Activated T-cell treated with anti-CD3 and anti-CD28 coated beads, Interleukin-2, amount 50 U/mL, for 72 hours (primary cell): ENCODE measurements at regions not wholly inside any gene's neighbourhood (a gene's known extent, or its start where the extent isn't known, plus 50 kb on each side); places are given as distances from the start of the nearest gene placed in this dataset.

Experiments used
- ATAC-seq, 2 donors: fragments of 150-1000 bp; cut with Tn5 transposase; replicated peaks in 1 of 2; 2 replicates each; pipeline ENCODE4 v1.10.0; 2021; ENCODE audit warnings: moderate library complexity in 2 of 2, mild to moderate bottlenecking in 1 of 2
- DNase-seq, 2 donors: peaks; one replicate each; pipeline ENCODE4 v3.0.0; 2021 to 2022; ENCODE audit warnings: mixed read lengths in 1 of 2
- H3K27ac Mint-ChIP-seq: one replicate; pipeline ENCODE4 v1.8.0; 2022; ENCODE audit warnings: mild to moderate bottlenecking, moderate library complexity, mixed read lengths
- H3K27me3 Mint-ChIP-seq: one replicate; pipeline ENCODE4 v1.8.0; 2022; ENCODE audit warnings: low read depth, mixed read lengths
- H3K36me3 Mint-ChIP-seq, 2 donors: one replicate each; pipeline ENCODE4 v1.8.0; 2022; ENCODE audit warnings: mixed read lengths in 2 of 2, mild to moderate bottlenecking in 1 of 2; ENCODE audit not compliant: insufficient read depth in 2 of 2
- H3K4me1 Mint-ChIP-seq: one replicate; pipeline ENCODE4 v1.8.0; 2022; ENCODE audit warnings: low read depth, mixed read lengths
- H3K4me3 Mint-ChIP-seq, 2 donors: one replicate each; pipeline ENCODE4 v1.8.0; 2022; ENCODE audit warnings: mild to moderate bottlenecking in 2 of 2, mixed read lengths in 2 of 2, moderate library complexity in 2 of 2
- H3K9me3 Mint-ChIP-seq, 2 donors: one replicate each; pipeline ENCODE4 v1.8.0; 2022; ENCODE audit warnings: mixed read lengths in 2 of 2

DNA sequence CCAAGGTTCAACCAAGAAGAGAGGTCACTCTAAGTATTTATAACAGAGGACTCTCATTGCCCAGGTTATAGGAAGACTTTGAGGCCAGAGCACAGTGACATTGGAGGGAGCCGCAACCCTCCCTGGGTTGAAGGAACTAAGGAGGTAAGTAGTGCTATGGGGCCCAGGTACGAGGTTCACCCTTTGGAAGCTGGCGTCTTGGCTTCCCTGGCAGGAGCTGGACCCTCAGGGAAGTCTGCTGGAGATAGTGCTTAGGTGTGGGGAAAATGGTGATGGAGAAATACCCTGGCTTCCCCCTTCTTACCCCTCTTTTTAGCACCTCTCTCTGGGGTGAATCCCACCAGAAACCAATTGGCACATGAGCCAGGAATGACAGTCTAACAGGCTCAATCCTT is 317.9 kb upstream of the ZNF32 start:
- Mint-ChIP-seq H3K27ac (no peak overlapping the region), H3K9me3 (no peaks in the 10 kb centered on the region), H3K27me3 (peaks cover 20% of the 10 kb centered on the region), H3K4me1 (peaks cover 6% of the 10 kb centered on the region), H3K4me3 (no peak overlapping the region), H3K36me3 (no peaks in the 10 kb centered on the region)
- ATAC-seq (no peak), DNase-seq (no peak)

DNA sequence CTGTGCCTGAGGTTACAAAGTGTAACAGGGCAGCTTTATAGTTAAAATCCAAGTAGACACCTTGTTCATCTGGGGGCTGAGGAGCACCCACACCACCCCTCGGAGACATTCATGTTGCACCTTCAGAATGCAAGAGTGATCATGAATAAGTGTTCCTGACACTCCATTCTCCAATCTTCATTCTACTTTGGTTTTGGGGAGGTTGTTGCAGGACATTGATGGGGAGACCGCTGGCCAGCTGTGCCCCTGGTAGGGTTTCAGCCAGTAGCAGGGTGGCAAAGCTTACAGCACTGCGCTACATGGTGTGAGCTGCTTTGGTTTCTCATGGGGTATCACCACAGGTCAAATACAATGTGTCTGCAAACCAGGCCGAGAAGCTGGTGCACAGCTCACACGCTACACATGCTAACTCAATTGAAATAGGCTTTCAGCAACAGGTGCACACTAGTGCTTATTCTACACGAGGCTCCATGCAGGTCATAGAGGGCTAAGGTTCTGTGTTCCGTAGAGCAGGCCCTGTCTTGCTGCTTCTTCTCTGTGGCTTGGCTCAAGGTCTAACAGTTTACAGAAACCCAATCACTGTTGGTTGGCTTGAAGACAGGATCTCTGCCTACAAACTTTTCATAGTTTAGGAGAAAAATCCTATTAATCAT is 317.4 kb upstream of the ZNF32 start:
- no peaks in the 10 kb centered on the region for H3K9me3 Mint-ChIP-seq

DNA sequence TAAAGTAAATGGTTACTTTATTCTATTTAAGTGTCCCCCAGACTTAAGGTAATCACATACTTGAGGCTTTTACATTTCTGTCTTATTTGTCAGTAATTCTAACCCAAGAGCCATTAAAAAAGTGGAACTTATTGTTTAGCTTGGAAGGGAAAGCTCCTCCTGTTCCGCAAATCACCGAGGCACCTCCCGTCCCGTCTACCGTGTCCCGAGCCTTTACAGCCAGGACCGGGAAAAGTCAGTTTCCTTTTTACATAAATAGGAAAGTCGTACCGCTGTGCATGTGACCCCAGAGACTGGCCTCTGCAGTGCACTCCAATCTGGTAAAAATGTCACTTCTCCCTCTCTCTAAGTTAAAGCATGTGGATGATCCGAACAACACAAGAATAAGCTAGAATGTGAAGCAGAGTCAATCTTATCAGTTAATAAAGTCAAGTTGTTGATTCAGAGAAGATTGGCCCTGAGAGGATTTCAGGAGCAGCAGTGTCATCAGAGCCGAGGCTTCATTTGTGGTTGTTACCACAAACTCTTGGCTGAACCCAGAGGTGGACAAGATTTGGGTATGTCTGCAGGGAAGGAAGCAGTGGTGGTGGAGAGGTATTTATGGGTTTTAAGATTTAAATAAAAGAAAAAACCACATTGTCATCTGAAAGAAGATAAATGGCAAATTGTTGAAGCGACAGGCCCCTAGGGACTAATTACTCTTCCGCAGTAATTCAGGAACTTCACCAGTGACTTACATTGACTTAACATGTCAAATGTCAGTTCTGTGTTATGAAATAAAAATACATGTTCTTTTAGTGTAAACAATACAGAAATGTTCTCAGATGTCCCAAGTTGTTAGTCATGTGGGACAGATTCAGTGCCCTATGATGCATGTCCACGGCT is 316.6 kb upstream of the ZNF32 start:
- ATAC-seq, result no peak
- H3K27me3 Mint-ChIP-seq, result peaks cover 20% of the 10 kb centered on the region
- no peaks in the 10 kb centered on the region for H3K36me3 Mint-ChIP-seq
- H3K4me1 Mint-ChIP-seq, result peaks cover 6% of the 10 kb centered on the region
- no peaks in the 10 kb centered on the region for H3K9me3 Mint-ChIP-seq
- no peak for DNase-seq
- no peak overlapping the region for H3K27ac Mint-ChIP-seq
- no peak overlapping the region for H3K4me3 Mint-ChIP-seq

More for the DNA sequence above, 317.4 kb upstream of the ZNF32 start:
- no peak for DNase-seq
- H3K4me3 Mint-ChIP-seq, result no peak overlapping the region
- ATAC-seq, result no peak
- peaks cover 20% of the 10 kb centered on the region for H3K27me3 Mint-ChIP-seq
- no peak overlapping the region for H3K27ac Mint-ChIP-seq
- peaks cover 6% of the 10 kb centered on the region for H3K4me1 Mint-ChIP-seq
- H3K36me3 Mint-ChIP-seq, result no peaks in the 10 kb centered on the region

DNA sequence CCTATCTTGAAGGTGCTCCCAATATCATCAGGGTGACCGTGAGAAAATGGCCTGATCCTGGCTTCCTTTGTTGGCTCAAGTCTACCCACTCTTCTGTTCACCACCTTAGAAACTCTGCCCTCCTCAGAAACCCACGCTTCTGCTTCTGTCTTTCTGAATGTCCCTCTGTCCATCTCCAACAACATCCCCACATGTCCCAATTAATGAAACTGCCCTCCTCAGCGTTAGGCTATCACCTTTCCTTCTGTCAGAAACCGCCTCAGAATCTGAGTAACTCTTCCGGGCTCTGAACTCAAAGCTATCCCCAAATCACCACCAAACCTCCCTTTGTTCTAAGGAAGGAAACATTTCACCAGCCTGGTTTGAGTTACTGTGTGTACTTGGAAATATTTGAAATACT is 315.8 kb upstream of the ZNF32 start:
- H3K27me3 Mint-ChIP-seq, result peaks cover 20% of the 10 kb centered on the region
- no peak overlapping the region for H3K4me3 Mint-ChIP-seq
- peaks cover 6% of the 10 kb centered on the region for H3K4me1 Mint-ChIP-seq
- ATAC-seq (no peak), DNase-seq (no peak)
- no peak overlapping the region for H3K27ac Mint-ChIP-seq
- no peaks in the 10 kb centered on the region for H3K9me3 Mint-ChIP-seq
- H3K36me3 Mint-ChIP-seq, result no peaks in the 10 kb centered on the region

DNA sequence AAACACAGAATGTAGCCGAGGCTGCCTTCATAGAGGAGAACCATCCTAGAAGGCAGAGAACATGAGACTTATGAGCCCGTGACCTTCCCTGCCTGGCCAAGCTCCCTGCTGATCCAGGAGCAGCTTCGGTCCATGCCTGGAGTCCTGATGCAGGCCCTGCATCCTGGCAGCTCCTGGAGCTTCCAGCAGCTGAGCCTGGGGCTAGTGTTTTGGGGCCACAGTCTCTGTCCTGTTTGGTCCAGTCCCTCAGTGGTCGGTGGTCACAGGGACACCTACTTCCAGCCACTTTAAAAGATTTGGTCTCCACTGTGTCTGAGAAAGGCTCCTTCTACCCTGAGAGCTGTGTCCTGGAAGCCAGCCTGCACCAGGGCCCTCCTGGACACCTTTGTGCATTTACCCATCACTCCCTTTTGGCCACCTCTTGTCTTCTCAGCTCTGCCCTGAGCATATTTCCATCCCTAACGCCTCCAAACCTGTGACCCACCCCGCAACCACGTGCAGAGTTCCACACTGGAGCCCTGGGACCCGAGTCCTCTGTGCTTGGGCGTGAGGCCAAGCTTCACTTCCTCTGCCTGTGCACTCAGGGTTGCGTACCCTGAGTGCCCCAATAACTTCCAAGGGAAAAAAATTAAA is 315.2 kb upstream of the ZNF32 start:
- no peak overlapping the region for H3K4me3 Mint-ChIP-seq
- no peaks in the 10 kb centered on the region for H3K36me3 Mint-ChIP-seq
- no peaks in the 10 kb centered on the region for H3K9me3 Mint-ChIP-seq
- peaks cover 6% of the 10 kb centered on the region for H3K4me1 Mint-ChIP-seq
- peaks cover 20% of the 10 kb centered on the region for H3K27me3 Mint-ChIP-seq
- DNase-seq, result no peak
- H3K27ac Mint-ChIP-seq, result no peak overlapping the region
- ATAC-seq, result no peak

DNA sequence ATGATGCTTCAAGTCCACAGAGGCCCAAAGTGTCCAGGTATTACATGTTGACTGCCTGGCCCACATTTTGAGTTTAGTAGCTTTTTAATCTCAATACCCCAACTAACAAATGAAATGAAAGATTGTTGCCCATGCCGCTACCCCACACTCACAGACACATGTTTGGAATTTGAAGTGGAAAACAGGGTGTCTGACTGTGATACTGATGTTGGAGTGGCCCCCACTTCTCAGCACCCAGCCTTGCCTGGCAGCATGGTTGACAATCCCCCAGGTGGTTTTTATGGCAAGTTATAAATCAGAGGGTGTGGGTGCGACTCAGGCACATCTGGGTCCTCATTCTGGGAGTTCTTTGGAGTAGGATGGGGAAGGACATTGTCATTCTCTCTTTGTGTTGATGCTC is 314.7 kb upstream of the ZNF32 start:
- Mint-ChIP-seq H3K4me1 (peaks cover 6% of the 10 kb centered on the region), H3K27me3 (peaks cover 20% of the 10 kb centered on the region), H3K36me3 (no peaks in the 10 kb centered on the region), H3K9me3 (no peaks in the 10 kb centered on the region), H3K27ac (no peak overlapping the region), H3K4me3 (no peak overlapping the region)
- ATAC-seq, result no peak
- no peak for DNase-seq

DNA sequence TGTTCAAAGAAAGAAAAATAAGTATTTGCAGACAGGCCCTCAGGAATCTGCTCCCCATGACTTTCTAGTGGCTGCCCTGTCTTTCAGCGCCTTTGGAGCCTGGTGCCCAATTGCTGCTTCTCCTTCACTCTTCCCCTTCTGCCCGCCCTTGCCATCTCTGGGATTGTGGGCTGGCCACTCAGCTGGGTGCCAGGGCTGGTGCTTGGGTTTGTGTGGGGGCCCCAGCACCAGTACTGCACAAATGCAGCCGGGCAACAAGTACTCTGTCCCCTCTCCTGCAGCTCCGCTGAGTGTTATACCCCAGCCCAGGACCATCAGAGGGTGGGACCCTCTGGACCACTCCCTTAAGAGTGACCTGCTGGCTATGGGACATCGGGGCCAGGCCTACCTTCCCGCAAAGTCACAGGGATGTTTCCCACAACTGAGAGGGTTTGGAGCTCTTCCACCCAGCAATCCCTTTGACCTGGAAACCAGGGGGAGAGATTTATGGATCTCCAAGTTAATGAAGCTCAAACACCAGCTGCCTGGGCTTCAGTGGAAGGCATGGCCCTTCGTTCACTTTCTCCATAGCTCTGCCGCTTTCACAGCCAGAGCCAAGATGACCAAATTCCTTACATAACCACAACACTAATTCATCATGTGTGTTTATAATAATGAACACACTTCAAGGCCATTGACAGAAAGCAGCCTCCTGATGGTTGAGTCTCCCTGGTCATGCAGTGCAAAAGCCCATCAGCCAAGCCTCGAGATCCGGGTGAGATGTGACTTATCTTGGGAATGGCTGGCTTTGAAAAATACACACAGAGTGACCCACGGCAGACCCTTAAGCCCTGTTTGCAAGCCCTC is 313.9 kb upstream of the ZNF32 start:
- no peak overlapping the region for H3K4me3 Mint-ChIP-seq
- peaks cover 6% of the 10 kb centered on the region for H3K4me1 Mint-ChIP-seq
- H3K27ac Mint-ChIP-seq, result no peak overlapping the region
- no peaks in the 10 kb centered on the region for H3K9me3 Mint-ChIP-seq
- peaks cover 20% of the 10 kb centered on the region for H3K27me3 Mint-ChIP-seq
- ATAC-seq, result no peak
- no peaks in the 10 kb centered on the region for H3K36me3 Mint-ChIP-seq
- DNase-seq, result no peak

DNA sequence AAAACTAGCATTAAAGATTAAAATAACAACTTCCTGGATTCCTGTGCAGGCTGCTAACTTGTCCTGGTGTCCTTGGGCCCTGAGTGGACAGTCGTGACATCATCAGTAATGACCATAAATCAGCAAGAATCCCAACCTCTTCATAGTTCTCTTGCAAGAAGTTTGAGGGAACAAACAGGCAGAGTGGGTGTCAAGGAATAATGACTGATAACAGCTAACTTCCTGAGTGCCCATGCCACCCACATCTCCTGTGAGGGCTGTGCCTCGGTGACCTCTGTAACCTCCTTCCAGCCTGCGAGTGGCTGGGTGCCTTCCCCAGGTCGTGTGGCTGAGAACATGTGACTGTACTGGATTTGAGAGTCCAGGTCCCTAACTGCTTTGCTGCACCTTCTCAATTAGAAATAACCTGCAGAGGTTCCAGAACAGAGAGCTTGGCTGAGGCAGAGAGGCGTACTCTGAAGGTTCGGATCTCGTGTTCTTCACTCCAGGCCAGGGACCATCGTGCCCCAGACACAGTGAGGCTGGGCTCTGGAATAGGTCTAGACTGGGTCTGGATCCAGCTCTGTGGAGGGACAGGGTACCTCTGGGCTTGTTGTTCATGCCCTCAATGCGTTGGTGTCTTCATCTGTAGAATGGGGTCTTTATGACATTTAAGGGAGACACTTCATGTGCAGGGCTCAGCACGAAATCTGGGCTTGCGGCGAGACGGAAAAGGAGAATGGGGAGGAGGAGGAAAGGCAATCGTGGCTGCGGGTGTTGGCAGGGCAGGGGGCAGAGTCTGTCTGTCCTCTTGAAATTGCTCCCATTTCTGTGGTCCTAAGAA is 313.1 kb upstream of the ZNF32 start:
- peaks cover 6% of the 10 kb centered on the region for H3K4me1 Mint-ChIP-seq
- H3K27ac Mint-ChIP-seq, result no peak overlapping the region
- H3K4me3 Mint-ChIP-seq, result no peak overlapping the region
- no peaks in the 10 kb centered on the region for H3K9me3 Mint-ChIP-seq
- H3K27me3 Mint-ChIP-seq, result peaks cover 20% of the 10 kb centered on the region
- no peak for DNase-seq
- no peaks in the 10 kb centered on the region for H3K36me3 Mint-ChIP-seq
- no peak for ATAC-seq

DNA sequence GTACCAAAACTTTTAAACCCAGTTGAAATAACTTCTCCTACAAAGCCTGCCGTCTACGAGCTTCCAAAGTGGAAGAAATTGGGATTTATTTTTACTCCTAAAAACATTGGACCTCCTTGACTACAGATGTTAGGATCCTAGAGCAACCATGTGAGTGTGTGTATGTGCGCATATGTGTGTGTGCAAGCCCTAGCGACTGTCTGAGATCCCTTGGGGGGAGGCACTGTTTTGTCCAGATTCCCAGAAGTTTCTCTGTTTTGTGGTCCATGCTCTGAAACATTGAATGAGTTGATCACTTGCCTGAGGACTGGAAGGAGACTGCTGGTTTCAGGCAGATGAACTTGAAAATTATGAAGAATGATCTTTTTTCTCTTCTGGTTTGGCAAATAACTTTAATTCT is 312.3 kb upstream of the ZNF32 start:
- Mint-ChIP-seq H3K36me3 (no peaks in the 10 kb centered on the region), H3K27ac (no peak overlapping the region), H3K4me3 (no peak overlapping the region), H3K27me3 (peaks cover 23% of the 10 kb centered on the region), H3K9me3 (no peaks in the 10 kb centered on the region), H3K4me1 (peaks cover 6% of the 10 kb centered on the region)
- DNase-seq (no peak), ATAC-seq (no peak)

DNA sequence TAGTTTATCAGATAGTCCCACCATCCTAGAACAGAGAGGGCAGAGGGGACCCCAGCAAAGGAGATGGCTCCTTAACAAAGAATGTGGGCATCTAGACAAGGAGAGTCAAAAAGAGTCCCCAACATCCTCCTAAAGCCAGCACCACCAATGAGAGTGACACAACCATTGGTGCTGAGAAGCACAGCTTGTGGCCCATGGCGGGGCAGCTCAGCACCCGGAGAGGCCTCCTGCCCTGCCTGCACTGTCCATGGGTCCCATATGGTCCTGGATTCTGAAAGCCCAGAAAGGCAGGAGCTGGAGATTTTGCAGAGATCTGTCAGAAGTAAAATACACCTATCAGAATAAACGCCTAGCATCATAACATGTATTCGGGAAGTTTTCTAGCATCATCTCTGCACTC is 311.8 kb upstream of the ZNF32 start:
- ATAC-seq (no peak), DNase-seq (no peak)
- Mint-ChIP-seq H3K27ac (no peak overlapping the region), H3K4me1 (peaks cover 5% of the 10 kb centered on the region), H3K36me3 (no peaks in the 10 kb centered on the region), H3K4me3 (no peak overlapping the region), H3K27me3 (peaks cover 20% of the 10 kb centered on the region), H3K9me3 (no peaks in the 10 kb centered on the region)

DNA sequence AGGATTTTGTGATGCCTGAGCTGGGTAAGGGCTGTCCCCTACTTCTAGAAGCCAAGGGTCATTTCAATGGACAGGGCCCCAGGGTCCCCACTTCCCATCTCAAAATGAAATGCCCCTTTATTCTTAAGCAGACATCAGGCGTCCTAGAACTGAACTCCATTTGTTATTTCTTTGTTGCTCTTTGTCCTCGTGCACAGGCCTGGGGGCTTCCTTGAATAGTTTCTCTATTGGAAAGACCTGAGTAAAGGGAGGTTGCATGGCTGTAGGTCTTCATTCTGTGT is 311.4 kb upstream of the ZNF32 start:
- Mint-ChIP-seq H3K27me3 (peaks cover 16% of the 10 kb centered on the region), H3K4me1 (peaks cover under 1% of the 10 kb centered on the region), H3K9me3 (no peaks in the 10 kb centered on the region), H3K4me3 (no peak overlapping the region), H3K36me3 (no peaks in the 10 kb centered on the region), H3K27ac (no peak overlapping the region)
- no peak for ATAC-seq
- DNase-seq, result no peak

DNA sequence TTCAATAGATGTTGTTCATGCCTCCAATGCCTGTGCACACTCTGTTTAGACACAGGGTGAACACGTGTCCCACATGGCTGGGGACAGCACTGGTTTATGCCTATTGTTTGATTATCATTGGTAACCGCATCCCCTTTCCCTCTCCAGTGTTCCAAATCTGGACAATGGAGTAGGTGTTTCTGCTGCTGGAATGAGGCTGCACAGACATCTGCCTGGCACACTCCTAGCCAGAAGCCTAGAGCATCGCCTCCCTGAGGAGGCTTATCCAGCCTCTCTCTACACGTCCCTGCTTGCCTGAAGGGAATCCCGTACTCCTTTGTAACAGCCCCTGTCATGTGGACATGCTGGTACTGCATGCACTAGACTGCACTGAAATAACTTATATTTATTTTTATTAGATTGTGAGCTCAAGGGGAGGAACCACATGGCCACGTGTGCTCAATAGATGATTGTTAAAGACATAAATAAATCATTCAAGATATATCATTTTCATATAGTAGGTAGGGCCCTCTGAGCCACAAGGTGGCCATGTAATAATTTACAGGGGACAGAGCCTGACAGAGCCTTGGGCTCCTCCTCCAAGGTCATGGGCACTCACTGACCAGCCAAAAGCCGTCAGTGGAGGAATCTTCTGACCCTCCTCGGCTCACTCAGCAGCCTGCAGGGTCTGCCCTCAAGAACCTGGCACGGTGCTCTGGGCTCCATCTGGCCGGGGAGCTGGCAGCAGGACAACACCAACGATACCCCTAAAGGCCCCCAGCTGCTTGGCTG is 310.9 kb upstream of the ZNF32 start:
- no peak for ATAC-seq
- Mint-ChIP-seq H3K4me3 (no peak overlapping the region), H3K27me3 (peaks cover 11% of the 10 kb centered on the region), H3K27ac (no peak overlapping the region), H3K9me3 (no peaks in the 10 kb centered on the region), H3K4me1 (no peaks in the 10 kb centered on the region), H3K36me3 (no peaks in the 10 kb centered on the region)
- DNase-seq, result no peak
